Osteoblast (primary cell): ENCODE measurements at regions not wholly inside any gene's neighbourhood (a gene's known extent, or its start where the extent isn't known, plus 50 kb on each side); places are given as distances from the start of the nearest gene placed in this dataset.
A peak's percentile ranks its signal among the peaks of the same experiment; 100 is the strongest.

Experiments
- DNase-seq: peaks from one replicate; pipeline ENCODE4 v3.0.0; 2011; ENCODE audit warnings: low spot score, mixed read lengths; ENCODE audit not compliant: insufficient read length; ENCODE audit errors: missing footprints
- H2AFZ ChIP-seq: 2 replicates; pipeline ENCODE4 v1.6.0; 2011; ENCODE audit warnings: mild to moderate bottlenecking, low read length
- H3K27ac ChIP-seq: 2 replicates; pipeline ENCODE4 v1.5.1; 2011; ENCODE audit warnings: mild to moderate bottlenecking, low read depth, low read length, moderate library complexity
- H3K27me3 ChIP-seq: 2 replicates; pipeline ENCODE4 v1.6.0; 2012; ENCODE audit warnings: mild to moderate bottlenecking, control low read depth, inconsistent platforms, low read length, moderate library complexity; ENCODE audit not compliant: insufficient read depth
- H3K36me3 ChIP-seq: 2 replicates; pipeline ENCODE4 v1.5.1; 2011; ENCODE audit warnings: mild to moderate bottlenecking, low read length, control low read depth, moderate library complexity; ENCODE audit not compliant: insufficient read depth
- H3K4me1 ChIP-seq: 2 replicates; pipeline ENCODE4 v1.5.1; 2011; ENCODE audit warnings: mild to moderate bottlenecking, low read length, control low read depth, moderate library complexity; ENCODE audit not compliant: insufficient read depth
- H3K4me2 ChIP-seq: 2 replicates; pipeline ENCODE4 v1.6.0; 2011; ENCODE audit warnings: mild to moderate bottlenecking, low read length; ENCODE audit not compliant: insufficient read depth
- H3K4me3 ChIP-seq: fragments of 200-600 bp; sonication (generic); 3 replicates; pipeline ENCODE4 v1.5.1; 2012; ENCODE audit warnings: mild to moderate bottlenecking, low read length, inconsistent platforms; ENCODE audit not compliant: insufficient read depth
- H3K79me2 ChIP-seq: 2 replicates; pipeline ENCODE4 v1.6.0; 2012; ENCODE audit warnings: mild to moderate bottlenecking, low read length, control low read depth, inconsistent platforms; ENCODE audit not compliant: insufficient read depth
- H3K9me3 ChIP-seq: 2 replicates; pipeline ENCODE4 v1.5.1; 2011; ENCODE audit warnings: low read depth, low read length, control low read depth
- H4K20me1 ChIP-seq: 2 replicates; pipeline ENCODE4 v1.6.0; 2012; ENCODE audit warnings: mild to moderate bottlenecking, low read length, control low read depth; ENCODE audit not compliant: insufficient read depth
- TF ChIP-seq, protein P1 (sequence below): IDR thresholded peaks from 2 replicates; pipeline ENCODE4 v1.5.1; 2011; ENCODE audit warnings: mild to moderate bottlenecking, low read depth, low read length, moderate library complexity; ENCODE audit errors: extremely low read depth

- Histone ChIP-seq H4K20me1 (no peaks in the 10 kb centered on the region), H3K4me1 (peaks cover 23% of the 10 kb centered on the region), H3K36me3 (no peaks in the 10 kb centered on the region), H3K27ac (peak overlapping the region; percentile 27), H3K27me3 (no peaks in the 10 kb centered on the region), H3K4me2 (no peak overlapping the region), H3K79me2 (no peaks in the 10 kb centered on the region), H2AFZ (no peak overlapping the region), H3K9me3 (no peaks in the 10 kb centered on the region), H3K4me3 (no peak overlapping the region)
- DNase-seq, result peak; percentile 73
- TF ChIP-seq, protein P1, sequence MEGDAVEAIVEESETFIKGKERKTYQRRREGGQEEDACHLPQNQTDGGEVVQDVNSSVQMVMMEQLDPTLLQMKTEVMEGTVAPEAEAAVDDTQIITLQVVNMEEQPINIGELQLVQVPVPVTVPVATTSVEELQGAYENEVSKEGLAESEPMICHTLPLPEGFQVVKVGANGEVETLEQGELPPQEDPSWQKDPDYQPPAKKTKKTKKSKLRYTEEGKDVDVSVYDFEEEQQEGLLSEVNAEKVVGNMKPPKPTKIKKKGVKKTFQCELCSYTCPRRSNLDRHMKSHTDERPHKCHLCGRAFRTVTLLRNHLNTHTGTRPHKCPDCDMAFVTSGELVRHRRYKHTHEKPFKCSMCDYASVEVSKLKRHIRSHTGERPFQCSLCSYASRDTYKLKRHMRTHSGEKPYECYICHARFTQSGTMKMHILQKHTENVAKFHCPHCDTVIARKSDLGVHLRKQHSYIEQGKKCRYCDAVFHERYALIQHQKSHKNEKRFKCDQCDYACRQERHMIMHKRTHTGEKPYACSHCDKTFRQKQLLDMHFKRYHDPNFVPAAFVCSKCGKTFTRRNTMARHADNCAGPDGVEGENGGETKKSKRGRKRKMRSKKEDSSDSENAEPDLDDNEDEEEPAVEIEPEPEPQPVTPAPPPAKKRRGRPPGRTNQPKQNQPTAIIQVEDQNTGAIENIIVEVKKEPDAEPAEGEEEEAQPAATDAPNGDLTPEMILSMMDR, result no peak
Measured at GRCh38 chr2:180656455-180656847, 324.0 kb upstream of the UBE2E3 start.

GRCh38 chr2:180655842-180656454, 324.5 kb upstream of the UBE2E3 start:
- H3K36me3 ChIP-seq, result no peaks in the 10 kb centered on the region
- no peaks in the 10 kb centered on the region for H3K9me3 ChIP-seq
- H3K79me2 ChIP-seq, result no peaks in the 10 kb centered on the region
- H3K27me3 ChIP-seq, result no peaks in the 10 kb centered on the region
- H4K20me1 ChIP-seq, result no peaks in the 10 kb centered on the region
- H3K4me1 ChIP-seq, result peaks cover 23% of the 10 kb centered on the region
- no peak for DNase-seq
- no peak overlapping the region for H2AFZ ChIP-seq
- H3K4me2 ChIP-seq, result no peak overlapping the region
- peak overlapping the region; percentile 27 for H3K27ac ChIP-seq
- no peak overlapping the region for H3K4me3 ChIP-seq
- TF ChIP-seq, protein P1, result peak; percentile 32

DNA sequence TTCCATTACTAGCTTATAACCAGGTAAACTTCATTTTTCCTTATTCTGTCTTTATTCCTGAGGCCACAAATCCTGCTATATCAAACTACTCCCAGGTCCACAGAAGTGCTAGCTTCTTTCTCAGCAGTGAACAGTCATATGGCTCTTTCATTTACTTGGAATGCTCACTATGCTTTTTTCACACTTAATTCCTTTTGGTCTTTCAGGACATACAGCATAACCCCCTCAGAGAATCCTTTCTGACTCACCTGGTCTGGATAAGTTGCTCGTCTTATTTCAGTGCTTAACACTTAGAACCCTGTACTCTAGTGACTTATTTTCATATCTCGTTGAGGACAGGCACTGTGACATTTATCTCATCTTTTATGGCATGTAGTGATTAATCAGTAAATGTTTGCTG, 325.0 kb upstream of the UBE2E3 start:
- H3K4me2 ChIP-seq, result no peak overlapping the region
- peaks cover 23% of the 10 kb centered on the region for H3K4me1 ChIP-seq
- H3K27ac ChIP-seq, result no peak overlapping the region
- H3K9me3 ChIP-seq, result no peaks in the 10 kb centered on the region
- no peaks in the 10 kb centered on the region for H3K27me3 ChIP-seq
- DNase-seq, result no peak
- TF ChIP-seq, protein P1, result no peak
- no peak overlapping the region for H2AFZ ChIP-seq
- H3K4me3 ChIP-seq, result no peak overlapping the region
- no peaks in the 10 kb centered on the region for H4K20me1 ChIP-seq
- no peaks in the 10 kb centered on the region for H3K36me3 ChIP-seq
- no peaks in the 10 kb centered on the region for H3K79me2 ChIP-seq

DNA sequence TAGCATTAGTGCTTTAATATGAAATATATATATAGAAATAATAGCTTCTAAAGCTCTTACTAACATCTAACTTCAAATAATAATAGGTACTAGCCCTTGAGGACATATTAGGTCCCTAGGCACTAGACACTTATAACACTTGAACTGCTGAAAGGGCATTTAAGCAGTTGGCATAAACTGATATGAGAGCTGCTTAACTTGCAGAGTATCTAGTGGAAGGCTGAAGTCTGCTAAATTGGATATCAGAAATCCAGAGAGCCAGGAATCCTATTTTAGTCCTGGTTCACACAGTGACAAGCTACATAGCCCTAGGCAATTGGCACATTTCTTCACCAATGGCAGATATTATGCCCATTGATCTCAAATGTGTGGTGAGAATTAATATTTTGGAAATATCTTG, 326.9 kb upstream of the UBE2E3 start:
- no peak overlapping the region for H3K4me3 ChIP-seq
- H4K20me1 ChIP-seq, result no peaks in the 10 kb centered on the region
- peaks cover 23% of the 10 kb centered on the region for H3K4me1 ChIP-seq
- H3K36me3 ChIP-seq, result no peaks in the 10 kb centered on the region
- no peak overlapping the region for H3K27ac ChIP-seq
- no peaks in the 10 kb centered on the region for H3K9me3 ChIP-seq
- no peak overlapping the region for H2AFZ ChIP-seq
- TF ChIP-seq, protein P1, result no peak
- no peak for DNase-seq
- no peaks in the 10 kb centered on the region for H3K27me3 ChIP-seq
- no peak overlapping the region for H3K4me2 ChIP-seq
- no peaks in the 10 kb centered on the region for H3K79me2 ChIP-seq
